OCI-LY7 (cell line): ENCODE measurements at regions not wholly inside any gene's neighbourhood (a gene's known extent, or its start where the extent isn't known, plus 50 kb on each side); places are given as distances from the start of the nearest gene placed in this dataset.

ENCODE experiments used
- EZH2phosphoT487 ChIP-seq: fragments of 200-600 bp; sonication (generic); IDR thresholded peaks from 2 replicates; pipeline ENCODE4 v1.6.1; 2018; ENCODE audit warnings: low read depth, borderline replicate concordance, mild to moderate bottlenecking, mixed run types, antibody characterized with exemption, low read length, moderate library complexity, mixed read lengths
- TF ChIP-seq, protein P1 (sequence below): fragments of 200-600 bp; sonication (generic); conservative IDR thresholded peaks from 2 replicates; pipeline ENCODE4 v1.5.1; 2014; ENCODE audit warnings: mild to moderate bottlenecking, antibody characterized with exemption, low read length, moderate library complexity, mixed read lengths

DNA sequence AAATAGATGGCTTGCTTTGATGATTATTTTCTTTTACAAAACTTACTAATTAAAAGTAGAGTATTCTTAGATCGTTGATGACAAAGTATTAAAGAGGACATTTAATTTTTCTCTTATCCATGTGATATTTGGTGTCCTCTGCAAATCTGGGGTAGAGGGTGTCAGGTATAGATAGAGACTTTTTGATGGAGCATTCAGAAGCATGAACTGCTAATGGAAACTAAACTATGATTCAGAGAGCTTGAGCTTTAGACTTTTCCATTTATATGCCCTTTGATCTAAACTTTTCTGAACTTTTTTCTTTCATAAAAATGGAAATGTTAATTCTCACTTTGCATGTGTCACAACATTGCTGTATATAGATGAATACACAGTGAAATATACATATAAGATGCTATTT, 619.7 kb downstream of the PLCL1 start:
- TF ChIP-seq, protein P1, sequence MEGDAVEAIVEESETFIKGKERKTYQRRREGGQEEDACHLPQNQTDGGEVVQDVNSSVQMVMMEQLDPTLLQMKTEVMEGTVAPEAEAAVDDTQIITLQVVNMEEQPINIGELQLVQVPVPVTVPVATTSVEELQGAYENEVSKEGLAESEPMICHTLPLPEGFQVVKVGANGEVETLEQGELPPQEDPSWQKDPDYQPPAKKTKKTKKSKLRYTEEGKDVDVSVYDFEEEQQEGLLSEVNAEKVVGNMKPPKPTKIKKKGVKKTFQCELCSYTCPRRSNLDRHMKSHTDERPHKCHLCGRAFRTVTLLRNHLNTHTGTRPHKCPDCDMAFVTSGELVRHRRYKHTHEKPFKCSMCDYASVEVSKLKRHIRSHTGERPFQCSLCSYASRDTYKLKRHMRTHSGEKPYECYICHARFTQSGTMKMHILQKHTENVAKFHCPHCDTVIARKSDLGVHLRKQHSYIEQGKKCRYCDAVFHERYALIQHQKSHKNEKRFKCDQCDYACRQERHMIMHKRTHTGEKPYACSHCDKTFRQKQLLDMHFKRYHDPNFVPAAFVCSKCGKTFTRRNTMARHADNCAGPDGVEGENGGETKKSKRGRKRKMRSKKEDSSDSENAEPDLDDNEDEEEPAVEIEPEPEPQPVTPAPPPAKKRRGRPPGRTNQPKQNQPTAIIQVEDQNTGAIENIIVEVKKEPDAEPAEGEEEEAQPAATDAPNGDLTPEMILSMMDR: no peak
- TF ChIP-seq EZH2phosphoT487: no peak
